ENCODE measurements at regions not wholly inside any gene's neighbourhood (a gene's known extent, or its start where the extent isn't known, plus 50 kb on each side); places are given as distances from the start of the nearest gene placed in this dataset.
"Not testable (repeated sequence)": the region's sequence is repeated elsewhere in the genome, so short reads cannot be mapped to it uniquely, and the experiment has no call there.

DNA sequence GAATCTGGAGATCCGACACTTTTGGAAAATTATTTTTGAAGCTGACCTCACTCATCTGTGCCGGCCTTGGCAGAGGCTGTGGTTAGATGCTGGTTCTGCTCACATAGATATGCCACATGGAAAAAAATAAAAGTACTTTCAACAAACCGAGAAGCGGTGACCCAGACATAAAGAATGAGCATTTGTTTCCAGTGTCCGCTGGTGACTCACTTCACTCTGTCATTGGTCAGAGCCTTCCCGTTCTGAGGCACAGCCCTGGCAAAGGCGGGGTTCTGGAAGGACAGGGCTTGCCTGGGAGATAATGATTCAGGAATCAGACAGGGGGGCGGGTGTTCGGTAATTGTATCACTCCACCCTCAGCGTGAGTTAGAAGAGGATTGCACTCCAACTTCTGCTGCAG lies 172.4 kb upstream of the MXRA5 start:
- DNase-seq (ENCODE audit: low read depth, low spot score): peak; percentile 15
- in situ Hi-C loops (cut with HindIII; ENCODE audit: low pct_unique_long_range_greater_than_20kb, low sequenced_read_pairs): no loop called here

DNA sequence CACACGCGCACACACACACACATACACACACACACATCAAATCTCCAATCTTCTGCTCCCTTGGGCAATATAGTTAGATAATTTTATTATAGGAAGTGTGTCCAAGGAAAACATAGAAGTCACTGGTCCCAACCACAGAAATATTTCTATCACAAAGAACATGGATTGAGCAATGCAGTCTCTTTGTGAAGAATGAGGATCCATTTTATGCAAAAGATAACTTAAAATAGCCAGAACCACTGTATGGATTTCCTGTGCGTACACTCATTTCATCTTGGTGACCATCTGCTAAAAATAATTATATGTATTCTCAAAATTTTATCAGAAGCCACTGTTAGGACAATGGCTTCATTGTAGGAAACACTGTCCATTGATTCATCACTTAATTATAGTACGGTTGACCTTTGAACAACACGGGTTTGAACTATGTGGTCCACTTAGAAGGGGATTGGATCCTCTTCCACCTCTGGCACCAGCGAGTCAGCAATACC lies 169.6 kb upstream of the MXRA5 start:
- peak; percentile 45 for DNase-seq (ENCODE audit: low read depth, low spot score)
- in situ Hi-C loops (cut with HindIII; ENCODE audit: low pct_unique_long_range_greater_than_20kb, low sequenced_read_pairs): no loop called here

DNA sequence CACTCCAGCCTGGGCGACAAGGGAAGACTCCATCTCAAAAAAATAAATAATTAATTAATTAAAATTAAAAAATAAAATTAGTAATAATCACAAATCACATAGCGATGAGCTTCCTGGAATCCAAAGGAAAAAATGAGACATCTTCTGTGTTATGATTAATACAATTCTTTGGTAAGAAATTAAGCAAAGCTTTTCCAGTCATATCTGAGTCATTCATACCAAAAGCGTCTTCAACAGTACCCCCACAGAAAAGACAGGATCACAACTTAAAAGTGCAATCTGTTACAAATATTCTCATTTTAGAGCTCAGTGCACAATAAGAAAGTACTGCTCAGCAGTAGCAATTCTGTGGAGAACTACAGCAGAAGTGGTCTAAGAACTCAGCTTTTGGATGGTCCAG lies 168.5 kb upstream of the MXRA5 start:
- in situ Hi-C loops (cut with HindIII; ENCODE audit: low pct_unique_long_range_greater_than_20kb, low sequenced_read_pairs): no loop called here
- DNase-seq (ENCODE audit: low read depth, low spot score): no peak

DNA sequence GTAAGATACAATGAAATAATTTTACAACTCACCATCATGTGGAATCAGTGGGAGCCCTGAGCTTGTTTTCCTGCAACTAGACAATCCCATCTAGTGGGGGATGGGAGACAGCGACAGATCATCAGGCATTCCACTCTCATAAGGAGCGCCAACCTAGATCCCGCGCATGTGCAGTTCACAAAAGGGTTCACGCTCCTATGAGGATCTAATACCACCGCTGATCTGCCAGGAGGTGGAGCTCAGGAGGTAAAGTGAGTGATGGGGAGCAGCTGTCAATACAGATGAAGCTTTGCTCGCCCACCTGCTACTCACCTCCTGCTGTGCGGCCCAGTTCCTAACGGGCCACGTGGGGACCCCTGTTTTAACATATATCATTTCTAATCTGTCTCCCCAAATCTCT lies 165.7 kb upstream of the MXRA5 start:
- in situ Hi-C loops (cut with HindIII; ENCODE audit: low pct_unique_long_range_greater_than_20kb, low sequenced_read_pairs): not testable (repeated sequence)
- DNase-seq (ENCODE audit: low read depth, low spot score): peak; percentile 60

DNA sequence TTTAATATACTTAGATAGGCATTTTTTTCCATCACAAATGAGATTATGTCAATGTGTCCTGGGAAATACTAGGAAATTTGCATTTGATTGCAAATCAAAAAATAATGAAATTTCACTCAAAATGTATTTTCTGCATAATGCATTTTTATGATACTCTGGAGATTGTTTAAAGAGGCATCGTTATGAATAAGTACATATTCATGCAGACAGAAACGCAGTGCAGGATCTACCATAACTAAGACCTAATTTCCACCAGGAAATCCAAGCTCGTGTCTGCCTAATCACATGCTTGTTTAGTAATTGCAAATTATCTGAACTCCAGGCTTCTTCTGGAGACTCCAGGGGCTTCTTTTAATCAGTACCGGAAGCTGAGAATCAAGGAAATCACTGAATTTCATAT lies 163.5 kb upstream of the MXRA5 start:
- no peak for DNase-seq (ENCODE audit: low read depth, low spot score)
- in situ Hi-C loops (cut with HindIII; ENCODE audit: low pct_unique_long_range_greater_than_20kb, low sequenced_read_pairs): no loop called here

DNA sequence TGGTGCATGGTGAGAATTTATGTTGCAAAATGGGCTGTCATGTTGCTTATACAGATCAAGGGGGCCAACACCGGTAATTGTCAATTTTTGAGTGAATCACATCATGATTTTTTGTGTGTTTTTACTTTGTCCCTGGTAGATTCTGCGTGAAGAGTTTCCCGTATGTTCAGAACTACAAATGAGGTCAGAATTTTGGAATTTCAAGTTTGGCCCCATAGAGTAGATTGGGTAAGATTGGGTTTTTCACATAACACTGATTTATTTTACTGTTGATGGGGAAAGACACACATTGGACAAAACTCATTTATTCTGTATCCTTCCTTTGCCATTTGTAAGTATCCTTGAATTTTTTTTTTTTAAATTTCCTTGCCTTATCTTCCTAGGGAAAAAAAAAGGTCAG lies 158.5 kb upstream of the MXRA5 start:
- in situ Hi-C loops (cut with HindIII; ENCODE audit: low pct_unique_long_range_greater_than_20kb, low sequenced_read_pairs): no loop called here
- no peak for DNase-seq (ENCODE audit: low read depth, low spot score)

DNA sequence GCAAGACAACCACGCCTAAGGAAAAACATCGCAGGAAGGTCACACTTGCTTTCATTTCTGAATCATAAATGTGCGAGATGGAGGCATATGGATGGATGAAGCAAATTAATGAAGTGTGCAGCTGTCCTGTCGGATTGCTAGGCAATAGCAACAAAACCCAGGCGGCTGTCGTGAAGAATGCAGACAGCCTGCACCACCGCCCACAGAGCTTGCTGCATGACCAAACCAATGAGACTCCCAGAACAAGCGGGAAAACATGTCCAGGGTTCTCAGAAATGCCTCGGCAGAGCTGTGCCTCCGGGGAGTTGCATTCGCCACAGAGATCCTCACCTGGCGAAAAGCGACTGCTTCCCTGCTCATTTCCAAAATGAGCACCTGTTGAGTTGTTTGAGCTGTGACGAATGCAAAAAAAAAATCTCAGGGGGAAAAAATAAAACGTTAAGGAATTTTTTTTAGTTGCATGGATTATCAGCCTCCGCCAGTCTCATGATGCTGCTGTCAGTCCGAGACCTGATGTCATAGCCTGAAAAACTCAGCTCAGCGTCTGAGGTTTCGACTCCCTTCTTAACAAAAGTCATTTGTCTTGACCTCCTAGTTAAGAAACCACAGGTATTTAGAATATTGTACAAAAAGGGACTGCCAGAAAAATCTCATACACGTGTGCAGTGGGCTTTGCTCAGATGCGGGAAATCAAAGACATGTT lies 155.5 kb upstream of the MXRA5 start:
- peak; percentile 16 for DNase-seq (ENCODE audit: low read depth, low spot score)
- in situ Hi-C loops (cut with HindIII; ENCODE audit: low pct_unique_long_range_greater_than_20kb, low sequenced_read_pairs): no loop called here

DNA sequence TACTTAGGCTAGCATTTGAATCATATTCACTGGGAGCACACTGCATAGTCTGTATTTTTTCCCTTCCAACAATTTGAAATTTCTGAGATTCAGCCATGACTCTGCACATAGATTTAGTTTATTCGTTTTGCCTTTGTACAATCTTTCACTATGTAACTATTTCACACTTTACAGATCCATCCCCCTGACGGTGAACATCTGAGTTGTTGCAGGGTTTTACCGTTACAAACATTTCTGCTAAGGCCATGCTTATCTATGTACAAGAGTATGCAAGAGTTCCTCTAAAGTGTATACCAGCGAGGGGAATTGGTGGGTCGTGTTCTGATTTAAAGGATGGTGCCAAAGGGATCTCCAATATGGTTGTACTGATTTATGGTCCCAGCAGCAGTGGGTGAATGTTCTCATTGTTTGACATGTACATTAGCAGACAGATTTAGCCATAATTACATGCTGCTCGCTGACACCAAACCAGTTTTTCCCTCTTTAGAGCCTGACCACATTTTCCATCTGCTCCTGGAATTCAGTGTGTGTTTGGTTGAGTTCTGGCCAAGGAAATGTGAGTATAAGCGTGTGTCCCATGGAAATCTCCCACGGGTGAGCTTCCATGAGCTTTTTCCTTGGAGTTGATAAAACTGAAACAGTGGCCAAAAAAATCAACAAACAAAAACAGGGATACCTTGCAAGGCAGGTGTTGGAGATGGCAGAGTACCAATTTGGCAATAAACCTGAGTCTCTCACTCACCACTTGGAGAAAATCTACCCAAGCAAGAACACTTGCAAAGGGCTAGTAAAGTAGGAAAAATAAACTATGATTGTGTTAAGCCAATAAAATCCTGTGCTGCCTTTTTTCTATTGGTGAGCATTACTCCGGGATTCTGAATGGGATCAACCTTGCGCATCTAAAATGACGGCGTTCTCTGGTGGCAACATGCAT lies 149.7 kb upstream of the MXRA5 start:
- DNase-seq (ENCODE audit: low read depth, low spot score); in situ Hi-C loops (cut with HindIII; ENCODE audit: low pct_unique_long_range_greater_than_20kb, low sequenced_read_pairs): not testable (repeated sequence)

DNA sequence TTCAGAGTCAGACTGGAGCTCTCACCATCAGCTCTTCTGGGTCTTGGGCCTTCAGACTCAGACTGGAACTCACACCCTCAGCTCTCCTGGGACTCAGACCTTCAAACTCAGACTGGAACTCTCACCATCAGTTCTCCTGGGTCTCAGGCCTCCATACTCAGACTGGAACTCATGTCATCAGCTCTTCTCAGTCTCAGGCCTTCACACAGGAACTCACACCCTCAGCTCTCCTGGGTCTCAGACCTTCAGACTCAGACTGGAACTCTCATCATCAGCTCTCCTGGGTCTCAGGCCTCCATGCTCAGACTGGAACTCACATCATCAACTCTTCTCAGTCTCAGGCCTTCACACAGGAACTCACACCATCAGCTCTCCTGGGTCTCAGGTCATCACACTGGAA lies 147.2 kb upstream of the MXRA5 start:
- DNase-seq (ENCODE audit: low read depth, low spot score): no peak
- in situ Hi-C loops (cut with HindIII; ENCODE audit: low pct_unique_long_range_greater_than_20kb, low sequenced_read_pairs): no loop called here

DNA sequence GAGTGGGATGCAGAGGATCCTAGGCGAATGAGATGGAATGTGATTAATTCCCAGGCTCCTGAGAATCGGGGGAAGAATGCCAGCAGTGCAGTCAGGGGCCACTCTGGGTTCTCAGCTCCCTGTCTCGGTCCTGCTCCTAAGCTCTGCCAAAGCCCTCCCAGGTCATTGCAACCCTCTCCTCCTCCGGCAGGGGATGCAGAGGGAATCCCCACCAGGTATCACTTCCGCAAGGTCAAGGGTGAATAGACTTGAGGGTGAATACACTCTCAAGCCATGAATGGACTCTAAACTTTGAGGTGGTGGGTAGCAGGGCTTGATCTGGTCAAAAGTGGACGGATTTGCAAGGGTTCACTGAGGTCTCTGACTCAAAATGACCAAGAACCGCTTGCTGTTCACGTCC lies 139.3 kb upstream of the MXRA5 start:
- in situ Hi-C loops (cut with HindIII; ENCODE audit: low pct_unique_long_range_greater_than_20kb, low sequenced_read_pairs): no loop called here
- no peak for DNase-seq (ENCODE audit: low read depth, low spot score)

DNA sequence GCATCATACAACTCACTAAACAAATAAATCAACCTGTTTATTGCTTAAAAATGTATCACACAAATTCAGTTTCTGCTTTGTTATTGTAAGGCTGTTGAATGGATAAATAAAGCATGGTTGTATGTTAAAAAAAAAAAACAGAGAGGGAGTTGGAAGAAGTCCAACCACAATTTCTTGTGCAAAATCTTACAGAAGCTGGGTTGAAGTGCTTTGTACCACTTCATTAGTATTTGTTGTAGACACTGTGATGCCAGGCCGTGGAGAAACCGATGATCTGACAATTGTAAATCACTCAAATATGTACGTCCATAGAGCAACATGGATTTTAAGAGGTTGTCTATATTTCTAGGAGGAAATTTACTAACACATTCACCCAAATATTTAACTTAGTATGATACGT lies 132.6 kb upstream of the MXRA5 start:
- in situ Hi-C loops (cut with HindIII; ENCODE audit: low pct_unique_long_range_greater_than_20kb, low sequenced_read_pairs): no loop called here
- no peak for DNase-seq (ENCODE audit: low read depth, low spot score)

DNA sequence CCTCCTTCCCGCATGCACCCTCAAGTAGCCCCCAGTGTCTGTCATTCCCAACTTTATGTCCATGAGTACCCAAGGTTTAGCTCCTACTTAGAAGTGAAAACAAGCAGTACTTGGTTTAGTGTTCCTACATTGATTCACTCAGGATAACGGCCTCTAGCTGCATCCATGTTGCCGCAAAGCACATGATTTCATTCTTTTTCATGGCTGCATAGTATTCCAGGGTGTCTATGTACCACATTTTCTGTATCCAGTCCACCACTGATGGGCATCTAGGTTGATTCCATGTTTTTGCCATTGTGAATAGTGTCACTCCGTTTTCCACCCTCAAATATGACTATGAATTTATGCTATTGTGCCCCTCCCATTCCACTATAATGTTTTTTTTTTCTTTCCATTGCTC lies 130.5 kb upstream of the MXRA5 start:
- no peak for DNase-seq (ENCODE audit: low read depth, low spot score)
- in situ Hi-C loops (cut with HindIII; ENCODE audit: low pct_unique_long_range_greater_than_20kb, low sequenced_read_pairs): no loop called here

DNA sequence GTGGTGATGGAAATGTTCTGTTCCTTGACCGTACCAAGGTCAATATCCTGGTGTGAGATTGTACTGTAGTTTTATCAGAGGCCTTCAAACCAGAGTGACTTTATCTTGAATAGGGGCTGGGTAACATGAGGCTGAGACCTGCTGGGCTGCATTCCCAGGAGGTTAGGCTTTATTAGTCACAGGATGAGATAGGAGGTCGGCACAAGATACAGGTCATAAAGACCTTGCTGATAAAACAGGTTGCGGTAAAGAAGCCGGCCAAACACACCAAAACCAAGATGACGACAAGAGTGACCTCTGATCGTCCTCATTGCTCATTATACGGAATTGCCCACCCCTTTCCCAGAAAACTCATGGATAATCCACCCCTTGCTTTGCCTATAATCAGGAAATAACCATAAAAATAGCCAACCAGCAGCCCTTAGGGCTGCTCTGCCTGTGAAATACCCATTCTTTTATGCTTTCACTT lies 123.8 kb upstream of the MXRA5 start:
- DNase-seq (ENCODE audit: low read depth, low spot score); in situ Hi-C loops (cut with HindIII; ENCODE audit: low pct_unique_long_range_greater_than_20kb, low sequenced_read_pairs): not testable (repeated sequence)

DNA sequence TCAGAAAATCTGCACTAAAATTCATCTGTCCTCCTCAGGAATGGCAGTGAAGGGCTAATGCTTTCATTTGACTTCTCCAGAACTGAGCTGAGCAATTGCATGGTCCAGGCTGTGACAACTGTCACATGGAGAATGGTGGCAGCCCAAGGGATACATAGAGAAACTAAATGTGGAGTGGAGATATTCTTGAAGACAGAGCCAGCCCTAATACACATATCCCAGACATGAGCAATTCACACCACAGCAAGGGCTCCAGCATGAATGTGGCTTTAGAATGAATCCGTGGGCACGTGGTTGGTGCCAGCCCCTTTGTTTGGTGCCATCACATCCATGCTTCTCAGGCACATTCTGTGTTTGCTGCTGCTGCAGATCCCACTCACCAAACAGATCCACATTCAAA lies 121.6 kb upstream of the MXRA5 start:
- DNase-seq (ENCODE audit: low read depth, low spot score): no peak
- in situ Hi-C loops (cut with HindIII; ENCODE audit: low pct_unique_long_range_greater_than_20kb, low sequenced_read_pairs): no loop called here

DNA sequence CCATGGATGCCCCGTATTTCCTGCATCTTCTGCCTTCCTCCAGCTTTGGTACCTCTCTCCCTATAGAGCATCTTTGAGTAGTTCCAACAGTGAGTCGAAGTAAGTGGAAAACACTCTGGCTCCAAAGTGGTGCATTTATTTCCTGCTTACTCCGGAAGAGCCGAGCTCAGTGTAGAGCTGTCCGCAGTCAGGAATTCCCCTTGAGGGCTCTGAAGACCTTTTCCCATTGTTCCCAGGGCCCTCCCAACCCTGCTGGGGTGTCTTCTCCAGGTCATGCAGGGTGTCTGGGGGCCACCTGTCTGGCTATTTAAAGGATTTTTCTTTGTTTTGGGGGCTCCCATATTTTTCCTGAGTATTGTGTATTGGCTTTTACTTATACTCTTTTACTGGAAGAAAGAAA lies 118.6 kb upstream of the MXRA5 start:
- in situ Hi-C loops (cut with HindIII; ENCODE audit: low pct_unique_long_range_greater_than_20kb, low sequenced_read_pairs): no loop called here

DNA sequence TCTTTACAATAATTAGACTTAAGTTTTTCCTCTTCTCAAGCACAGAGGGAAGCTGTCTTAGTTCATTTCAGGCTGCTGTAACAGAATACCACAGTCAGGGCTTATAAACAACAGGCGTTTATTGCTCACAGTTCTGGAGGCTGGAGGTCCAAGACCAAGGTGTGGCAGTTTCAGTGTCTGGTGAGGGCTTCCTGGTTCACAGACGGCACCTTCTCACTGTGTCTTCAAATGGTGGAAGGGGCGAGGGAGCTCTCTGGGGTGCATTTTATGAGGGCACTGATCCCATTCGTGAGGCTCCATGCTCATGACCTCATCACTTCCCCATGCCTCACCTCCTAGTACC lies 115.7 kb upstream of the MXRA5 start:
- no peak for DNase-seq (ENCODE audit: low read depth, low spot score)
- in situ Hi-C loops (cut with HindIII; ENCODE audit: low pct_unique_long_range_greater_than_20kb, low sequenced_read_pairs): no loop called here

More for the DNA sequence above, 118.6 kb upstream of the MXRA5 start:
- peak; percentile 22 for DNase-seq (ENCODE audit: low read depth, low spot score)

DNA sequence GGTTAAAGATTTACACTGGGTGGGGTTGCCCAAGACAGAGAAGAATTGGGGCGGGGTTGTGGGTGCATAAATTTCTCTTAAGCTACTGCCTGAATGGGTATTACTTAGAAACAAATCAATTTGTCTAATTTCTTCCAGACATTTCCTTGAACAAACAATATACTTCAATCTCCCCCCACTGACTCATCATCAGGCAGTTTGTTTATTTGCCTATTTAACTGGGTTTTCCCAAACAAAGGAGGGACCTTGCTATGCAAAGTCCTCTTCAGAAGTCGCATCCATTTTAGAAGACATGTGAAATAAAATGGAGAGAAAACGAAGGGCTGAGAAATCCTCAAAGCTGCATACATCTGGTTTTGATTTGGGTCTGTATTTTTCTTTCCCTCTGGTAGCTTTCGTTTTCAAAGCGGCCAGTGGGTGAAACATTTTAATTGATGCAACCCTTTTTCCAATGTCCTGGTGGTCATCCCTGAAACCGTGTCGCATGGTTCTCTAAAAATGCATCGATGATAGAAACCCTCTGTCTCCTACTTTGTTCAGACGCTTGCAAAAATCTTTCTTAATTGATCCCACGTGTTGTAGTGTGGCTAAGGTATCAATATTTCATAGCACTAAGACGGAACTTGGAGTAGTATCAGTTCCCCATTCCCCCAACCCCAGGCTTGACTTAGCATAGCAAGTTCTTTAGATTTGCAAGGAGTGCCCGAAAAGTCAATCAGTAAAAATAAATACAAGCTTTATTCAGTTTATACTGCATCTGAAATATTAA lies 115.1 kb upstream of the MXRA5 start:
- no peak for DNase-seq (ENCODE audit: low read depth, low spot score)
- in situ Hi-C loops (cut with HindIII; ENCODE audit: low pct_unique_long_range_greater_than_20kb, low sequenced_read_pairs): no loop called here

DNA sequence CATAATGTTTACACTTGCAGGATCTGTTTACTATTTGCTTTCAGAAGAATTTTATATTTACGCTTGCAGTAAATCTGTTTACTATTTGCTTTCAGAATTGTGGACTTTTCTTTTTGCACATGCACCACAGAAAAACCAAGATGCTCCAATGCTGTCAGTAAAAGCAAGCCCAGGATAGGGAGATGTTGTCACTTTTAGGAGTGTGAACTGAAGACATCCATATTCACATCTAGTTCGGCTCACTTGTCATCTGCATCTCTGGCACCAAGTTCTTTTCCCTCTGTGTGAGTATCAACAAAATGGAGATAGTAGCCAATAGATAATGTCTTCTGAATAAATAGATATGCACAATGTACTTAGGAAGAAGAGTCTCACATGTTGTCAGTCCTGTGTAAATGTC lies 109.3 kb upstream of the MXRA5 start:
- in situ Hi-C loops (cut with HindIII; ENCODE audit: low pct_unique_long_range_greater_than_20kb, low sequenced_read_pairs): no loop called here
- no peak for DNase-seq (ENCODE audit: low read depth, low spot score)
